Adrenal gland (tissue), 9 donors: ENCODE measurements at regions not wholly inside any gene's neighbourhood (a gene's known extent, or its start where the extent isn't known, plus 50 kb on each side); places are given as distances from the start of the nearest gene placed in this dataset.

Experiments used
- DNase-seq, 7 donors: peaks; one replicate each; pipeline ENCODE4 v3.0.0-alpha.2; 2019 to 2020
- H3K27ac ChIP-seq, 5 donors: fragments of 200-600 bp; sonication (generic) in 4 of 5; 1 replicate in 3 of 5; 2 replicates in 2 of 5; pipeline versions ENCODE4 v1.5.1 to v1.8.0; 2016 to 2020; ENCODE audit warnings: mild to moderate bottlenecking in 1 of 5
- H3K27me3 ChIP-seq: fragments of 200-600 bp; 2 replicates; pipeline ENCODE4 v1.8.0; 2021
- H3K36me3 ChIP-seq, 2 donors: fragments of 200-600 bp; replicated peaks in 1 of 2; 1 replicate in 1 of 2; 2 replicates in 1 of 2; pipeline versions ENCODE4 v1.5.1 to v1.8.0; 2018 to 2022
- H3K4me1 ChIP-seq, 2 donors: fragments of 200-600 bp; replicated peaks in 1 of 2; 1 replicate in 1 of 2; 2 replicates in 1 of 2; pipeline versions ENCODE4 v1.5.1 to v1.8.0; 2018 to 2021
- H3K4me3 ChIP-seq, 4 donors: fragments of 200-600 bp; sonication (generic) in 3 of 4; one replicate each; pipeline ENCODE4 v1.5.1; 2016 to 2018
- H3K9me3 ChIP-seq, 3 donors: fragments of 200-600 bp; sonication (generic) in 1 of 3; replicated peaks in 1 of 3; 1 replicate in 2 of 3; 2 replicates in 1 of 3; pipeline versions ENCODE4 v1.5.1 to v1.8.0; 2016 to 2021
- CTCF ChIP-seq, 6 experiments: fragments of 450-650 bp in 4 of 6; fragments of 200-600 bp in 2 of 6; sonication (generic) in 1 of 6; IDR thresholded peaks; 1 replicate in 5 of 6; 2 replicates in 1 of 6; pipeline versions ENCODE4 v1.5.1 to v1.8.0; 2016 to 2021; ENCODE audit warnings: antibody characterized with exemption in 6 of 6, mild to moderate bottlenecking in 2 of 6, moderate library complexity in 1 of 6
- POLR2A ChIP-seq, 2 donors: fragments of 450-650 bp; IDR thresholded peaks; one replicate each; pipeline ENCODE4 v1.6.1; 2017; ENCODE audit warnings: antibody characterized with exemption in 2 of 2, mild to moderate bottlenecking in 2 of 2, moderate library complexity in 1 of 2
- WGBS, 4 donors: extraction: QIAGEN DNeasy Blood & Tissue Kit in 2 of 4; methylation state at CpG; one replicate each; pipeline versions ENCODE4 v1.1.5 to v1.1.7; 2013 to 2017; 5-methylcytosine and 5-hydroxymethylcytosine counted together
- intact Hi-C, 2 donors: fragments of 100-400 bp; cut with DNase I; formaldehyde crosslinking; loops; one replicate each; pipeline versions ENCODE4 v1.14.1 to v1.15.0; 2022 to 2023
- donor health status: healthy with polysubstance abuse.
- donor health status: Bipolar disorder and iron deficiency.
- donor health status: DM: yes; HTN: yes; CAD: no.
- donor health status: DM: no; HTN: no; CAD: no.
- donor health status: DM: no; HTN: no; CAD: no.

DNA sequence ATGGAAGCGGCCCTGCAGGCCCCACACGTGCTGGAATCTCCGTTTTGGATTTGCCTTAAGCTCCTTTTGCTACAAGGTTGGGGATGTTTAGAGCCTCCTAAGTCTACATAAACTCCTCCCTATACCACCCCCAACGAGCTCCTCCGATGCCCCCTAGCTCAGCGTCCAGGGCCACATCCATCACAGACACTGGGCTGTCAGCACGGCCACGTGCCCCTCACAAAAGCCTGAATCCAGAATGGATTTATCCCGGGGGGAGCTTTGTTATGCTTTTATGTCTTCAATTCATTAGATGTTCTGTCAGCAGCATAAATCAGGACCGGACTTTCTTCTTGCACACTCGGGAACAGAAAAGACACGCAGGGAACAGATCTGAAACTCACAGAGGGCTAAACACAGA, 52.6 kb upstream of the CD82 start:
- no peaks in the 10 kb centered on the region for H3K9me3 ChIP-seq
- no peak overlapping the region for H3K4me3 ChIP-seq
- no peaks in the 10 kb centered on the region for H3K36me3 ChIP-seq
- H3K27me3 ChIP-seq: no peaks in the 10 kb centered on the region
- no peak overlapping the region for H3K27ac ChIP-seq
- intact Hi-C loops: no loop called here
- TF ChIP-seq CTCF (IDR thresholded peaks at IDR 0.05): no peak
- TF ChIP-seq POLR2A (IDR thresholded peaks at IDR 0.05): no peak
- no peak for DNase-seq
- 47 to 56% (median 54%) methylated on average over 12 of the region's 12 CpGs for WGBS, 4 donors
- H3K4me1 ChIP-seq: no peaks in the 10 kb centered on the region

- Histone ChIP-seq H3K27me3 (no peaks in the 10 kb centered on the region), H3K4me1 (no peaks in the 10 kb centered on the region), H3K27ac (no peak overlapping the region), H3K9me3 (no peaks in the 10 kb centered on the region), H3K36me3 (no peaks in the 10 kb centered on the region), H3K4me3 (no peak overlapping the region)
- no peak for TF ChIP-seq POLR2A (IDR thresholded peaks at IDR 0.05)
- TF ChIP-seq CTCF (IDR thresholded peaks at IDR 0.05): no peak
- intact Hi-C loops: no loop called here
- DNase-seq: no peak
- WGBS, 4 donors: 88 to 96% (median 93%) methylated on average over 2 of the region's 2 CpGs
Measured at GRCh38 chr11:44515048-44515447, 50.4 kb upstream of the CD82 start.
